HG03439 (cell line): ENCODE measurements at regions not wholly inside any gene's neighbourhood (a gene's known extent, or its start where the extent isn't known, plus 50 kb on each side); places are given as distances from the start of the nearest gene placed in this dataset.
"Not testable (repeated sequence)": the region's sequence is repeated elsewhere in the genome, so short reads cannot be mapped to it uniquely, and the experiment has no call there.

ENCODE experiments used
- ATAC-seq: cut with Tn5 transposase; IDR thresholded peaks from one replicate; pipeline ENCODE4 v1.9.1; 2021; ENCODE audit warnings: mild to moderate bottlenecking, moderate library complexity; ENCODE audit not compliant: unreplicated experiment

DNA sequence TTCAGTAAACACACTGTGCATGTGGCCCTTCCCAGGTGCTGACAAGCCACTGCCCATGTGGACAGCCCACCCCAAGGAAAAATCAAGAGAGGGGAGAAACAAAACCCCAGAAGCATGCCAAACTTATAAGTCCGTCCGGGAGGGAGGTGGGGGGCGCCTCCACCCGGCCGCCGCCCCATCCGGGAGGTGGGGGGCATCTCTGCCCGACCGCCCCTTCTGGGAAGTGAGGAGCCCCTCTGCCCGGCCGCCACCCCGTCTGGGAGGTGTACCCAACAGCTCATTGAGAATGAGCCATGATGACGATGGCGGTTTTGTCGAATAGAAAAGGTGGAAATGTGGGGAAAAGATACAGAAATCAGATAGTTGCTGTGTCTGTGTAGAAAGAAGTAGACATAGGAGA is 53.8 kb upstream of the C2CD4B start:
- no peak for ATAC-seq

DNA sequence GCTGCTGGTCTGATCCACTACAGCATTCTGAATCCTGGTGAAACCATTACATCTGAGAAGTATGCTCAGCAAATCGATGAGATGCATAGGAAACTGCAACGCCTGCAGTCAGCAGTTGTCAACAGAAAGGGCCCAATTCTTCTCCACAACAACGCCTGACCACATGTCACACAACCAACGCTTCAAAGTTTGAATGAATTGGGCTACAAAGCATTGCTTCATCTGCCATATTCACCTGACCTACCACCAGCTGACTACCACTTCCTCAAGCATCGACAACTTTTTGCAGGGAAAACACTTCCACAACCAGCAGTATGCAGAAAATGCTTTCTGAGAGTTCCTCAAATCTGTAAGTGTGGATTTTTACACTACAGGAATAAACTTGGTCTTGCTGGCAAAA is 54.7 kb upstream of the C2CD4B start:
- ATAC-seq: no peak

DNA sequence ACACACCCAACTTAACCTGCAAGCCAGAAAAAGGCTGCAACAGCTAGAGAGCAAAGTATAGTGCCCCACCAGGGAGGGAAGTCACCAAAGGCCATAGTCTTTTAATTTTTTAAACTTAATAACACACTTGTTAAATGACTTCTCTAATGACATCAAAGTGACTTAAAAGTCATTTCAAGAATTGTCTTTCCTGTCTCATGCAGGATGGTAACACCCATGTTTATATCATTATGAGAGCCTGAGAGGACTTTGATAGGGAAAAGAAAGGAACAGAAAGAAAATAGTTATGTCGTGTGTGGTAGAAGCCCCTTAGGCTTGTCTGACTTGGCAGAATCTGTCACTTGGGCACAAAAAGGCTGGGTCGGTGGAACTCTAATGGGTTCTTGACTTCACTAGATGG is 57.9 kb upstream of the C2CD4B start:
- ATAC-seq: no peak

DNA sequence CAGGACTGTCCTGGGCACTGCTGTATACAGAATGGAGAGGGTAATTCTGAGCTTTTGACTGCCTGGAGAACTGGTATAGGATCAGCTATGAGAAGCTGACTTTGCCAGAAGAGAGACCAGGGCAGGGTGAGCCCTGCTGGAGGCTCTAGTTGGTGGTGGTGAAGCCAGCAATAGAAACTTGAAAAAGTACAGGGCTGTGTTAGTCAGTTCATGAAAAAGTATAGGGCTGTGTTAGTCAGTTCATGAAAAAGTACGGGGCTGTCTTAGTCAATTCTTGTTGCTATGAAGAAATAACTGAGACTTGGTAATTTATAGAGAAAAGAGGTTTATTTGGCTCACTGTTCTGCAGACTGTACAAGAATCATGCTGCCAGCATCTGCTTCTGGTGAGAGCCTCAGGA is 63.5 kb upstream of the C2CD4B start:
- ATAC-seq: no peak

DNA sequence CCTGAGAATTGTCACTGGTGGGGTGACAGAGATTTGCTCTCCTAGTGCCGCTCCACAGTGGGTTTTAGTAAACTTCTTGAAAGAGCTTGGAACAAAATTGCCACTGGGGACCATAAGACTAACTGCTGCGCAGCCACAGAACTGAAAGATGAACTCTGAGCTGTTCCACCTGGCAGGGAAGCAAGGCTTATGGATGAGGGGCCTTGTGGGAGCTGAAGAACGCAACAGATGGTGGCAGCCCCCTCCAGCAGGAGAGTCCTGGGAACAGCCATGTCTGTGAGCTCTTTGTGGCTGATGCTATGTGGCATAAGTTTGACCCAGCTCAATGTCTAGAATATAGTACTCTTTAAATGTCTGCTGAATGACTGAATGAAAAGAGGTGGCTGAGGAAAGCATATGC is 66.8 kb upstream of the C2CD4B start:
- ATAC-seq: no peak

DNA sequence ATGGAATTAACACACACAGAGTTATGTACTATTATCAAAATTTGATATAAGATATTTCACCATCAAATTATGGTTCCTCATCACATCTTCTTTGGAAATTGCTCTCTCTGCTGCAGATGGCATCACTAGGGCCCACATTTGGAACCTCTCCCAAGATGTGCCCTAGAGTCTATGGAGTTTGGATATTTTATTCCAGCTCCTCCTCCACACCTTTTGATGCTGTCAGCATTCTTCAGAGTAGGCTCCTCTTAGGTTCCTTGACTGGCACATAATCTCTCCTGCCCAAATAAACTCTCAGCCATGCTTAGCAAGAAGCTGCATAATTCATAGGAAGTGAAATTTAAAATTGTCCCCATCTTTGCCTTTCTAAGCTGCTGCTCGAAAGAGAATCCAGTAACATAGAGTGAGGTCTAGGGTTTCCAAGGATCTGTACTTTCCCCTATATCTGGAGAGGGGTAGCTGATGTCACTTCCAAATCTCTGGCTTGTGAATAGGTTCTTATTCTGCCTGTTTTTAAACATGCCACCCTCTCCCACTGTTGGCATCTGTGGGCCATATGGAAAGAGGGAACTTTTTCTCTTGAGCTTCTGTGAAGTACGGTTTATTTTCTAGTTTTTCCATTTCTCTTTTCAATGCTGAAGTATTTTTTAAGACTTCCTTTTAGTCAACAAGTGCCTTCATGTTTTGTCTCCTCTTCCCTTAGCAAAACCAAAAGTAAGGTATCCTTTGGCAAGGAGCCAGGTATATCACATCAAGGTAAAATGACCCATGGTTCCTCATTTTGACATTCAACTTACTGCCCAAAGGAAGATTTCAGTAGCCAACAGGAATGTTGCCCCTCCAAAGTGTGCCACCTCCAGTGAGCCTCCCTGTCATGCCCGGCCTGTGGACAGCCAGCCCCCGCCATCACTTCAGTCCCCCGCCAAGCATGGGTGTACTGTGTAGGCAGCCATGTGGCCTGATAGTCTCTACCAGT is 75.3 kb upstream of the C2CD4B start:
- no peak for ATAC-seq

DNA sequence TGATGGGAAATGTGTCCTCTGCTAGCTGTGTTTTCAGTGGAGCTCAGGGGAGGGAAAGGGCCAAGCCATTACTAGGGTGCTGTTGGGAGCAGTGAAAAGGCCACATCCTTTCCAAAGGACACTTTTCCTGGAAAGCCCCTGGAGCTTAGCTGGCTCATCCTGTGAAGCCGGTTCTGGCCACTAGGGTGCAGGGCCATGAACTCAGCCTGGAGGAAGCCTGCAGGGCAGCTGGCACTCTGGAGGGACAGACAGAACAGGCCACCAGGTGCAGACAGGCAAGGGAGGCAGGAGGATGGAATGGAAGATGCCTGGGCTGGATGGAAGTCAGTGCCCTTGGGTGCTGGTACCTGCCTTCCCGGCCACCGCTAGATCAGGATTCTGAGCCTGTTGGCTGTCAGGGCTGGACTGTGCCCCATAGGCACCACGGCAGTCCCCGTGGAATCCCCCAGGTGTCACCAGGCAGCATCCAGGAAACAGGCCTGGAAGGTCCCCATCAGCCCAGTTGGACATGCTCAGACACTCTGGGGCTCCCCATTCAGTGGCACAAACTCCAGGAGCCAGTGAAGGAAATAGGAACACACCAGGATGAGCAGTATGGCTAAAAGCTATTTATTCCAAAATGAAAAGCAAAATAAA is 76.2 kb upstream of the C2CD4B start:
- no peak for ATAC-seq

DNA sequence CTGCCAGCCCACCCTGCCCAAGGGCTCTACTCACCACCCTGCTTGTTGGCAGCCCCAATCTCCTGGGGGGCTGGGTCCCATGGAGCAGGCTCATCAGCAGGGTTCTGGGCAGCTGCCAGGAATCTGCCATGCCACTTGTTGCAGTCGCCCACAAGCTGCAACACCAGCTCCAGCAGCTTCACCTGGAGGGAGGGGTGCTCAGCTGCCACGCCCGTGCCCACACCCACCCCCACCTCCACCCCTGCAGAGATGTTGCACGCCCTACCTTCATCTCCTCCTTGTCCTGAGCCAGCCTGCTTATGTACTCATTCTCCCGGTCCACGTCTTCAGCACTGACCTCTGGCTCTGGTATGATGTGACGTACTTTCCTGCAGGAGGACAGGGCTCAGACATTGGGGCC is 77.9 kb upstream of the C2CD4B start:
- ATAC-seq: no peak

DNA sequence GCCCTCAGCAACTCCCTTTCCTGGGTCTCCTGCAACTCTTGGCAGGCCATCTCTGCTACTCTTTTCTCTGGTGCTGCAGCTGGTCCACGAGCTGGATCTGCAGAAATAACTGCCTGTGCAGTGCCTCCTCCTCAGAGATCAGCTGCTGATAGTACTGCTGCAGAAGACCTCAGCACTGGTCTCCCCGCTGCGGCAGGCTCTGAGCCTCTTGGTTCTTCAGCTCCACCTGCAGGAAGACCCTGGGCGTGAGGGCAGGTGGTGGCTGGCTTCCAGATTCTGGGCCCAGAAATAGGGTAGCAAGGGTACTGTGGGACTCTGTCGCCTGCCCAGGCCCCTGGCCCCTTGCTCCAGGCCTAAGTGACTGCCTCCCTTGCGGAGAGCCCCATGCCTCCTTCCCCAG is 79.7 kb upstream of the C2CD4B start:
- ATAC-seq: no peak

DNA sequence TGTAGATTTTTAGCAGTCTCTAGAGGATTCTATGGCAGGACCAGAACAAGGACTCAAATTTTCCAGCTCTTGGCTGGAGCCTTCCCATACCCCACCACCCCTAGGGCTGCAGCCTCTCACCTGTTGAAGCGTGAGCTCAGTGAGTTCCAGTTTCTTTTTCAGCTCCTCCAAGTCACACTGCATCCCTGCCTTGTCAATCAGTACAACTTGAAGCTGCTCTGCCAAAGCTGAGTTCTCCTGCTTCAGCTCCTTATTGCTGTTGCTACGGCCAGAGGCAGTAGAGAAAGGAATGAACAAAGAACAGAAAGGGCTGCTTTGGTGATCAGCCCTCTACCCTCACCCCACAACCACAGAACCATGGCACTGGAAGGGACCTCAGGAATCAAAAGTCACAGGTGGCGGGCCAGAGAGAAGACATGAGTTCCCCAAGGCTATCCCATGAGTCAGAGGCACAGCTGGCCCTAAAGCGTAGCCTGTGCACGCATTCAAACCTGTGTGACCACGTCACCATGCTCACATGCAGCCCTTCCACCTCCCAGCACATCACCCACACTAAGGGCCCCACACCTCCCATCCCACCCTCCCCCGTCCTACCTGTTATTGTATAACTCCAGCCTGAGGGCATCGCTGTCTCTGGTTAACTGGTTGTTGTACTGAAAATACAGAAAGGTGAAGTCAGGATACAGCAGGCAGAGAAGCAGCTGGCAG is 83.3 kb upstream of the C2CD4B start:
- ATAC-seq: no peak

DNA sequence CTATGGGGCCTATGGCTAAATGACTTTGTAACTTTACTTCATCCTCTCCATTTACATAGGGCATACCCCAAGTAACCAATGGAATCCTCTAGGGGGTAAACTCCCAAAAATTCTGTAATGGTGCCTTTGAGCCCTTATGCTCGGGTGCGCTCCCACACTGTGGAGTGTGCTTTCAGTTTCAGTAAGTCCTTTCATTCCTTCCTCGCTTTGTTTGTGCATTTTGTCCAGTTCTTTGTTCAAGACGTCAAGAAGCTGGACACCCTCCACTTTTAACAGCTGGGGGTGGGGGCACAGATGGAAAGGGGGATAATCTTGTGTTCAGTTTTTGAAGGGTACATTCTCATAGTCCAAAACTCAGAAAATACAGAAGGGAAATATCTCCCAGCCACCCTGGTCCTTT is 84.4 kb upstream of the C2CD4B start:
- no peak for ATAC-seq

DNA sequence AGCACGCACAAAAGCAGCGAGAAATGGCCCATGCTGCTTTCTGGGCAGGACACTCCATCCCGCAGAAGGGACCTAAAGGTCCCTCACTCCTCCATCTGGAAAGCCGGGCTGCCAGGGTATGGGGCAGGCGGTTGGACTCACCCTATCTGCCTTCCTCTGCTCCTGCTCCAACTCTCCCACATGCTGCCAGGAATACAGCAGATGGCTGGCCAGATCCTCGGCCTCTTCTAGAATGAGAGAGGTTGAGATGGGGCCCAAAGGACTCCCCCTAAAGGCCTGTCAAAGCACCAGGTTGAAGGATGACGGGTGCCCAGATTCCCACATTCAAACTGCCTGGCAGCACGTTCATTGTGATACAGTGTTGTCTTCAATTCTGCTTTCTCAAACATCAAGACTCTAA is 85.1 kb upstream of the C2CD4B start:
- ATAC-seq: no peak

DNA sequence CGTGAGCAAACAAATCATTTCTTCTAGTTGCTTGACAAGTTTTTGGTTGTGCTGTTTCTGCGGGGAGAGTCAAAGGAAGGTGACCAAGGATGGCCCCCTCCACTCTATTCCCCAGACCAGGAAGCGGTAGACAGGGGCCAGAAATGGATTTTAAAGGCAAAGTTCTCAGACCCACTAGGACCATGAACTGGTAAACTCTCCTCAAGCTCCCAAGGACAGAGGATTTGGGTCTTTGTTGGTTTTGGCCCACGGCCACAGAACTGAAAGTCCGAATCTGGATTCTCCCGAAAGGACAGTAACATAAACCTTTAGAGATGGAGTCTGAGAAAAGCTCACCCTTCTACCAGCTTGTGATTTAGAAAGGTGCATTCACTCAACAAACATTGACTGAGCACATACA is 85.9 kb upstream of the C2CD4B start:
- no peak for ATAC-seq

DNA sequence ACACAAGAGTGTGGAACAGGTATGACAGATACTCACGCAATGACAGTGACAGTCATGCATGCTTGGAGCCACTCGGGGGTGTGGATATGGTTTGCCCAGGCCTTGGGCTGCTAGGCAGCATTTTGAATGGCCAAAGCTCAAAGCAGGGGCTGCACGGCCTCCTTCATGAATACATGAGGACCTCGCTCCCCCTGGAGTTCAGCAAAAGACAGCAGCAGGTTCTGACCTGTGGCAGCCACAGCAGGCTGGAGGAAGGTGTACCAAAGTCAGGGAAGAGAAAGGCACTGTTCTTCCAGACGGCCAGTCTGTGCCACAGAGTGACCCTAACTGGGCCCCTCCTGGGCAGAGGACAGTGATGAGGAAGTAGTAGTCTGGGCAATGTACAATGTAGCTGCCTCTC is 88.2 kb upstream of the C2CD4B start:
- ATAC-seq: no peak

DNA sequence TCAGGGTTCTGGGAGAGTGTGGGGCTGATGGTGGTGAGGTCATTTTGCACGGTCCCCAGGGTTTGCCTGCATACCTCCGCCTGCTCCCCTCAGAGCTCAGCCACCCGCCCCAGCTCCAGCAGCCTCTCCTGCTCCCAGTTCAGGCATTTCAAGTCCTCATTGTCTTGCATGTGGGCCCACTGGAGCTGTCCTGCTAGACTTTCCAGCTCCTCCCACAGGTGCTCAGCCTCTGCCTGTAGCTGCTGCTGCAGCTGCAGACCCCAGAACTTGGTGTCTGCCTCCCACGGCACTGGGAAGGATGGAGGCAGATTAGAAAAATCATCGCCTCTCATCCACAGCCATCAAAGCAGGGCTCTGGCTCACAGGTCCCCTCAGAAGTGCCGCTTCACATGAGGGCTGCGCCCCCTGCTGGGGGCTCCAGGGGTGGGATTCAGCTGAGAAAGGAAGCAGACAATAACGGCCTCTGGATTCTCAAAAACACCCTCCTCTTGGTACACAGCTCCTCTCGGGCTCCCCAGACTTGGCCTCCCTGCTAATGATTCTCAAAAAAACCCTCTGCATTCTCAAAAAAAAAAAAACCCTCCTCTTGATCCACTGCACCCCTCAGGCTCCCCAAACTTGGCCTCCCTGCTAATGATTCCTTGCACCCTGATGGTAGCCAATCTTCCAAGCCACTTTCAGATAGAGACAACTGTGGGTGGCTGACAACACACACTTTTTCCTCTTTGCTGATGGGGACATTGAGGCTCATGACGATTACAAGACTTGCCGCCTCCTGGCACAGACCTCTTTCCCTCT is 89.3 kb upstream of the C2CD4B start:
- no peak for ATAC-seq

DNA sequence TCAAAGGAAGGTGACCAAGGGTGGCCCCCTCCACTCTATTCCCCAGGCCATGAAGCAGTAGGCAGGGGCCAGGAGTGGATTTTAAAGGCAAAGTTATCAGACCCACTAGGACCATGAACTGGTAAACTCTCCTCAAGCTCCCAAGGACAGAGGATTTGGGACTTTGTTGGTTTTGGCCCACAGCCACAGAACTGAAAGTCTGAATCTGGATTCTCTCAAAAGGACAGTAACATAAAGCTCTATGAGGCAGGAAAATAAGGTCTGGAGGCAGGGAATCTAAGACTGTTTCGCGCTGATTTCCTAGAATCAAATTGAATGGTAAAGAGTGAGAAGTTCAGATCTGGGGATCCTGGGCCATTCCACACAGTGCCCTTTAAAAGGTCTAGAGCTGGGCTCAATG is 91.3 kb upstream of the C2CD4B start:
- ATAC-seq: not testable (repeated sequence)

DNA sequence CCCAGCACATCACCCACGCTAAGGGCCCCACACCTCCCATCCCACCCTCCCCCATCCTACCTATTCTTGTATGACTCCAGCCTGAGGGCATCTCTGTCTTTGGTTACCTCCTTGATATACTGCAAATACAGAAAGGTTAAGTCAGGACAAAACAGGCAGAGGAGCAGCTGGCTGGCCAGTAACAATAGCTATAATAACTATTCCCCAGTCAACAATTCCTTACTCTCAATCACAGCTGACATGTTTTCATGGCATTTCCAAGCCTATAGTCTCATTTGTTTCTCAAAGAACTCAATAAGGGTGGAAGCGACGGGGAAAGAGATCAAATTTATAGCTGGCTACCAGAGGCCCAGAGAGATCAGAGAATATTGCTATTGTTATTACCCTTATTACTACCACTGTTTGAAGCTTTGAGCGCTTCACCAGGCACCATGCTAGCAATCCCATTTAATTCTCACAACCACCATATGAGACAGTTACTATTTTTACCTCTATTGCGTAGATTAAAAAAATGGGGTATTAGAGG is 93.0 kb upstream of the C2CD4B start:
- ATAC-seq: no peak

DNA sequence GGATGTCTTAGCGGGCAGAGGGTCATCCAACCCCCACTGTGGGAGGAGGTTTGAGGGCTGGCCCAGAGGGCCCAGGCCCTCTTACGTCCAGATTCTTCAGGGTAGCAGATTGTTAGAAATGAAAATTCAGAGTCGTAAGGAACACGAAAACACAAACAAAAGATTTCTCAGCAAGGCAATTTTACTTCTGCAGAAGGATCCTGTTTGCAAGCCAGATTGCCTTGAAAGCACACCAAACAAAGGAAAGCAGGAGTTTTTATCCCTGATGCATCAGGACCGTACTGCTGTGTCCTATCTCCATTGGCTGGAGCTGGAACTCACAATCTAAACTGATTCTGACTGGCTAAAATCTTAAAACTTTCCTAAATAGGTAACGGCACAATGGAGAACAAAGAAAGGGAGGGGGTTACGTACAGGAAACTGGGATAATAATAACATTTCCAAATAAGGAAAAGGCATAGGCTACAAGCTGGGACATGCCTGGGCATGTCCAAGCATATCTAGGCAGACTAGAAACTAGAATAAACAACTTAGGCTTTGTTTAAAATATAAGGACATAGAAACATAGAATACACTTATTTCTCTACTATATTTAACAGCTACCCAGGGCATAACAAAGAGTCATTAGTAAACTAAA is 97.3 kb upstream of the C2CD4B start:
- ATAC-seq: no peak

DNA sequence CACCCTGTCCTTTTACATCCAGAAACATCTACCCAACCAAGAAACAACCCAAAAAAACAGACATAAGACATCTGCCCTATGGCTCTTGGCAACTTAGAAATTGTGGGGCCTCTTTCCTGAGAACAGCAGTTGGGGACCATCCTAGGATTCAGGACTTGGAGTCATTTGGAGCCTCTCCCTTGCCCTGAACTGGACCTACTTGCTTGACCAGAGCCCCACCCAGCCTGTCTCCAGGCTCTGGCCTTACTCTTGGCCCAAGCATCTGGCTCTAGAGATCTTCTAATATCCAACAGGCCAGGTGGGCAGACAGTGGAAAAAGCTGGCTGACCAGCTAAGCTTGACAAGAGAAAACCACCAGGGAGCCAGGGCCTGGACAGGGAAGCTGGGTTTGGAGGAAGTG is 99.1 kb upstream of the C2CD4B start:
- ATAC-seq: no peak

DNA sequence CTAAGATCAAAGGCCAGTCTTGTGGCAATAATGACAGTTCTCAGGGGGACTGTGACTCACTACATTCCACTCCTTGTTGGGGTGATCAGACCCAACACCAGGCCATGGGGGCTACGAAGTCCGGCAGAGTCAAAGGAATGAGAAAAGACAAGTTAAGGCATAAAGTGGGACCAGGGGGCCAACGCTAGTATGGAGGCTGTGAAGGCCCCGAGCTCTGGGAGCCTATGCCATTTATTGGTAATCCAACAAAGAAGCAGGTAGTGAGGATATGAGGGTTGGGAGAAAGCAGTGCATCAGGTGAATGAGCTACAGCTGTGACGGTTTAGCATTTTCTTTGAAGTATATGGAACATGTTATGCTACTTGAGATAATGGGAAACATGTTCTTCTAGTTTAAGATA is 104.4 kb upstream of the C2CD4B start:
- ATAC-seq: no peak
